ENCODE measurements at regions not wholly inside any gene's neighbourhood (a gene's known extent, or its start where the extent isn't known, plus 50 kb on each side); places are given as distances from the start of the nearest gene placed in this dataset.

DNA sequence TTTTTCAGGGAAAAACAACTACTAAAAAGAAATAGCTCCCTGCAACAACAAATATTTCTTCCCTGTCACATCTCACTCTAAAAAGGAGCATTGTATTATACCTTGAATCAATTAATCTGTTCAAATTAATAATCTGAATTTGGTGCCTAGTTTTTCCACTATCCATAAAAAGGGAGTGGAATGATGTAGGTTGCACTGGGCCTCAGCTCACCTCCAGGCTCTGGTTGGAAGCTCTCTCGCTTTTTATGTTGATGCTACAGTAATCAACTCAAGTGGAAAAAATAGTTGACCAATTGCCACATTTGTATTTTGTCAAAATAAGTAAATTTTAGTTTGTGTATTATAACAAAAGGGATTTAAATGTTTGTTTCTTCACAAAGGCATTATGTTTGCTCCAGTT lies 126.1 kb downstream of the MAD2L1 start:
- in situ Hi-C loops (cut with MboI; ENCODE audit: low sequenced_read_pairs) (no loop called here), dilution Hi-C loops (cut with HindIII; ENCODE audit: low sequenced_read_pairs, unreplicated experiment) (no loop called here)
- TF ChIP-seq BHLHE40 (IDR thresholded peaks at IDR 0.05; ENCODE audit: low read depth, low read length) (no peak), ELK1 (IDR thresholded peaks at IDR 0.05; ENCODE audit: borderline replicate concordance, low read depth, low read length) (no peak), USF2 (IDR thresholded peaks at IDR 0.05; ENCODE audit: low read depth, low read length) (no peak), SMC3 (IDR thresholded peaks at IDR 0.05; ENCODE audit: low read depth, low read length) (no peak)

More for the DNA sequence above, 126.1 kb downstream of the MAD2L1 start:
- Histone ChIP-seq H3K56ac (ENCODE audit: extremely low read depth, insufficient read depth, low read length) (no peak overlapping the region), H2BK20ac (ENCODE audit: low read depth, low read length) (no peak overlapping the region), H3K9ac (ENCODE audit: low read depth, low read length) (no peak overlapping the region), H2BK120ac (ENCODE audit: low read depth, low read length) (no peak overlapping the region; the same call in 1 of the 2 replicates), H3K27ac (ENCODE audit: insufficient read depth, low read length) (no peak overlapping the region), H3K4me1 (ENCODE audit: control insufficient read depth, insufficient read depth, low read length) (peaks cover 12% of the 10 kb centered on the region), H3K9me1 (ENCODE audit: insufficient read depth, low read length) (no peaks in the 10 kb centered on the region), H3K23ac (ENCODE audit: low read depth, low read length) (no peak overlapping the region), H3K18ac (ENCODE audit: low read depth, low read length) (no peak overlapping the region), H3K79me1 (ENCODE audit: low read depth in 1 of 2, low read length in 2 of 2) (no peaks in the 10 kb centered on the region), H2BK5ac (ENCODE audit: low read depth, low read length, poor library complexity, severe bottlenecking) (no peak overlapping the region), H3K9me3 (ENCODE audit: control insufficient read depth, insufficient read depth, low read length) (no peaks in the 10 kb centered on the region), H3K36me3 (ENCODE audit: control insufficient read depth, insufficient read depth, low read length) (no peaks in the 10 kb centered on the region), H4K5ac (ENCODE audit: low read depth, low read length) (no peak overlapping the region), H2AFZ (replicated peaks; ENCODE audit: low read length, poor library complexity) (no peak overlapping the region), H4K91ac (ENCODE audit: insufficient read depth, low read depth, low read length) (no peak overlapping the region), H3K27me3 (ENCODE audit: control insufficient read depth, insufficient read depth, low read length) (no peaks in the 10 kb centered on the region), H2BK15ac (ENCODE audit: low read depth, low read length) (no peak overlapping the region; the same call in 2 of the 3 replicates), H3K4me3 (ENCODE audit: insufficient read depth, low read depth, low read length) (no peak overlapping the region), H2AK5ac (ENCODE audit: low read depth, low read length) (no peak overlapping the region), H3K4ac (ENCODE audit: low read depth, low read length) (no peak overlapping the region), H2AK9ac (replicated peaks; ENCODE audit: low read depth, low read length, poor library complexity) (no peak overlapping the region), H3K4me2 (ENCODE audit: low read depth, low read length) (no peak overlapping the region), H4K20me1 (ENCODE audit: insufficient read depth, low read length) (no peaks in the 10 kb centered on the region), H3K14ac (replicated peaks; ENCODE audit: low read depth, low read length) (no peak overlapping the region), H4K8ac (ENCODE audit: low read depth in 2 of 2, low read length in 2 of 2) (no peak overlapping the region)
- CTCF ChIA-PET, result no interaction called here
- DNase-seq (no peak), ATAC-seq (ENCODE audit: low read depth) (no peak)
- no TSS peak for BruUV-seq (replicated peaks)
- intact Hi-C loops (cut with micrococcal nuclease), result loop anchor here (5.0 kb wide), 1 partner anchor 308 kb away; no protein-coding TSS in a partner anchor
- POLR2A ChIA-PET (ENCODE audit: unreplicated experiment), result no interaction called here
- no CpG with 5 or more reads among the region's 1 CpG for WGBS, 2 experiments (ENCODE audit: extremely low coverage in 2 of 2, insufficient read length in 1 of 2)
